ENCODE measurements at regions not wholly inside any gene's neighbourhood (a gene's known extent, or its start where the extent isn't known, plus 50 kb on each side); places are given as distances from the start of the nearest gene placed in this dataset.
"Not testable (repeated sequence)": the region's sequence is repeated elsewhere in the genome, so short reads cannot be mapped to it uniquely, and the experiment has no call there.

GRCh38 chr1:243074224-243074623 lies 180.9 kb downstream of the CEP170 start:
- H3K27ac ChIP-seq (ENCODE audit: low read length); H3K9me3 ChIP-seq (ENCODE audit: control insufficient read depth, low read depth, low read length): not testable (repeated sequence)
- no CpG with 5 or more reads among the region's 5 CpGs for WGBS (ENCODE audit: insufficient coverage, low lambda C conversion rate)

DNA sequence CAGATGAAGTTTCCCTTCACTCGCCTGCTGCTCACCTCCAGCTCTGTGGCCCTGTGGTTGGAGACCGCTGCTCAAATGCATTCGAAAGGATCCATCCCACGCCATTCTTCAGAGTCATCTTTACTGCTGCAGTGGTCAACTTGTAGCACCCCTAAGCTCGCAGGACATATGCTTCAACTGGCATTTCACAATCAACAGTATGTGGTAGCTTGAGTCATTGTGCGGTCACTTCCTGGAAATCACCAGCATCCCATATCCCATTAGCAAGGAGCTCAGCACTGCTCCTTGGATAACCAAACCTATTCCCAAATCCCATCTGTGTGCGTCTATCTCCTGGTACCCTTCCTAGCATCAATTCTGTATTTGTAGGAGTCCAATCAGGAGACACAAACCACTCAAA lies 188.0 kb downstream of the CEP170 start:
- H3K4me1 ChIP-seq (ENCODE audit: control insufficient read depth, insufficient read depth, low read length); H3K27ac ChIP-seq (ENCODE audit: low read length): not testable (repeated sequence)
- no CpG with 5 or more reads among the region's 7 CpGs for WGBS (ENCODE audit: insufficient coverage, low lambda C conversion rate)

More at GRCh38 chr1:243074224-243074623, 180.9 kb downstream of the CEP170 start:
- H3K4me3 ChIP-seq (ENCODE audit: low read length); H3K4me1 ChIP-seq (ENCODE audit: control insufficient read depth, insufficient read depth, low read length); H3K27me3 ChIP-seq (ENCODE audit: control insufficient read depth, insufficient read depth, low read length); H3K36me3 ChIP-seq (ENCODE audit: control insufficient read depth, insufficient read depth, low read length); DNase-seq: not testable (repeated sequence)

GRCh38 chr1:243061965-243062364 lies 193.1 kb downstream of the CEP170 start:
- H3K9me3 ChIP-seq (ENCODE audit: control insufficient read depth, low read depth, low read length); H3K27me3 ChIP-seq (ENCODE audit: control insufficient read depth, insufficient read depth, low read length); H3K4me3 ChIP-seq (ENCODE audit: low read length); H3K36me3 ChIP-seq (ENCODE audit: control insufficient read depth, insufficient read depth, low read length); H3K4me1 ChIP-seq (ENCODE audit: control insufficient read depth, insufficient read depth, low read length); DNase-seq; H3K27ac ChIP-seq (ENCODE audit: low read length): not testable (repeated sequence)
- no CpG with 5 or more reads among the region's 6 CpGs for WGBS (ENCODE audit: insufficient coverage, low lambda C conversion rate)

More for the DNA sequence above, 188.0 kb downstream of the CEP170 start:
- H3K4me3 ChIP-seq (ENCODE audit: low read length); H3K36me3 ChIP-seq (ENCODE audit: control insufficient read depth, insufficient read depth, low read length); H3K9me3 ChIP-seq (ENCODE audit: control insufficient read depth, low read depth, low read length); H3K27me3 ChIP-seq (ENCODE audit: control insufficient read depth, insufficient read depth, low read length); DNase-seq: not testable (repeated sequence)

GRCh38 chr1:243055510-243055909 lies 199.6 kb downstream of the CEP170 start:
- not testable (repeated sequence) for H3K27ac ChIP-seq (ENCODE audit: low read length); H3K36me3 ChIP-seq (ENCODE audit: control insufficient read depth, insufficient read depth, low read length); H3K27me3 ChIP-seq (ENCODE audit: control insufficient read depth, insufficient read depth, low read length); H3K4me3 ChIP-seq (ENCODE audit: low read length); H3K9me3 ChIP-seq (ENCODE audit: control insufficient read depth, low read depth, low read length); DNase-seq; H3K4me1 ChIP-seq (ENCODE audit: control insufficient read depth, insufficient read depth, low read length)
- WGBS (ENCODE audit: insufficient coverage, low lambda C conversion rate): no CpG with 5 or more reads among the region's 22 CpGs

GRCh38 chr1:243055091-243055490 lies 200.0 kb downstream of the CEP170 start:
- not testable (repeated sequence) for H3K27me3 ChIP-seq (ENCODE audit: control insufficient read depth, insufficient read depth, low read length); H3K27ac ChIP-seq (ENCODE audit: low read length); DNase-seq; H3K4me3 ChIP-seq (ENCODE audit: low read length); H3K36me3 ChIP-seq (ENCODE audit: control insufficient read depth, insufficient read depth, low read length); H3K4me1 ChIP-seq (ENCODE audit: control insufficient read depth, insufficient read depth, low read length); H3K9me3 ChIP-seq (ENCODE audit: control insufficient read depth, low read depth, low read length)
- no CpG with 5 or more reads among the region's 14 CpGs for WGBS (ENCODE audit: insufficient coverage, low lambda C conversion rate)

DNA sequence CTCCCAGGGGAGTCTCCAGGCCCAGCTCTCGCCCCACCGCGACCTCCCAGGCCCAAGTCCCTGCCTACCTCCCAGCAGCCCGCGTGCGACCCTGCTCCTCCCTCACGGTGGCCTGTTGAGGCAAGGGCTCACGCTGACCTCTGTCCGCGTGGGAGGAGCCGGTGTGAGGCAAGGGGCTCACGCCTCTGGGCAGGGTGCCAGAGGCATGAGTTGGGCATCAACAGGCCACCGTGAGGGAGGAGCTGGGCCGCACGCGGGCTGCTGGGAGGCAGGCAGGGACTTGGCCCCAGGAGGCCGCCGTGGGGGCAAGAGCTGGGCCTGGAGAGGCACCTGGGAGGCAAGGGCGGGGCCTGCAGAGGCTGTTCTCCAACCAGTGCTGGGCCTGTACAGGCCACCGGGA lies 200.4 kb downstream of the CEP170 start:
- not testable (repeated sequence) for H3K27ac ChIP-seq (ENCODE audit: low read length); H3K27me3 ChIP-seq (ENCODE audit: control insufficient read depth, insufficient read depth, low read length); H3K9me3 ChIP-seq (ENCODE audit: control insufficient read depth, low read depth, low read length); H3K4me1 ChIP-seq (ENCODE audit: control insufficient read depth, insufficient read depth, low read length); DNase-seq; H3K36me3 ChIP-seq (ENCODE audit: control insufficient read depth, insufficient read depth, low read length); H3K4me3 ChIP-seq (ENCODE audit: low read length)
- WGBS (ENCODE audit: insufficient coverage, low lambda C conversion rate): no CpG with 5 or more reads among the region's 20 CpGs

DNA sequence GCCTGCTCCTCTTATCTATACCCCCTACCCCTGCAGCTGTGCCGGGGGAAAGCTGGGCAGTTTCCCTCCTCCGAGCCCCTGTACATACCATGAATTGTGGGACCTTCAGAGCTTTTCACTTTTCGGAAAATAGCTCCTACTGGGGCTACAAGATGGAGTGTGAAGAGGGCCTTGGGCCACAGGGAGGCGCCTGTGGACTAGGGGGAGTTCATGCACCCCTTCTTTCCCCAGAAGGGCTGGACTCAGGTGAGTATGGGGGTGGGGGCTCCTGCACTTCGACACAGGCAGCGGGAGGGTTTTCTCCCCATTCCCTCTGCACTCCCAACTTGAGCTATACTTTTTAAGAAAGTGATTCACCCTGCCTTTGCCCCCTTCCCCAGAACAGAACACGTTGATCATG lies 202.0 kb downstream of the CEP170 start:
- H3K36me3 ChIP-seq (ENCODE audit: control insufficient read depth, insufficient read depth, low read length); H3K27ac ChIP-seq (ENCODE audit: low read length); H3K4me3 ChIP-seq (ENCODE audit: low read length); H3K27me3 ChIP-seq (ENCODE audit: control insufficient read depth, insufficient read depth, low read length); H3K4me1 ChIP-seq (ENCODE audit: control insufficient read depth, insufficient read depth, low read length); DNase-seq; H3K9me3 ChIP-seq (ENCODE audit: control insufficient read depth, low read depth, low read length): not testable (repeated sequence)
- no CpG with 5 or more reads among the region's 7 CpGs for WGBS (ENCODE audit: insufficient coverage, low lambda C conversion rate)

GRCh38 chr1:243050613-243051012 lies 204.5 kb downstream of the CEP170 start:
- not testable (repeated sequence) for H3K36me3 ChIP-seq (ENCODE audit: control insufficient read depth, insufficient read depth, low read length); H3K27ac ChIP-seq (ENCODE audit: low read length); H3K4me1 ChIP-seq (ENCODE audit: control insufficient read depth, insufficient read depth, low read length); H3K9me3 ChIP-seq (ENCODE audit: control insufficient read depth, low read depth, low read length); DNase-seq; H3K4me3 ChIP-seq (ENCODE audit: low read length); H3K27me3 ChIP-seq (ENCODE audit: control insufficient read depth, insufficient read depth, low read length)
- WGBS (ENCODE audit: insufficient coverage, low lambda C conversion rate): no CpG with 5 or more reads among the region's 9 CpGs

DNA sequence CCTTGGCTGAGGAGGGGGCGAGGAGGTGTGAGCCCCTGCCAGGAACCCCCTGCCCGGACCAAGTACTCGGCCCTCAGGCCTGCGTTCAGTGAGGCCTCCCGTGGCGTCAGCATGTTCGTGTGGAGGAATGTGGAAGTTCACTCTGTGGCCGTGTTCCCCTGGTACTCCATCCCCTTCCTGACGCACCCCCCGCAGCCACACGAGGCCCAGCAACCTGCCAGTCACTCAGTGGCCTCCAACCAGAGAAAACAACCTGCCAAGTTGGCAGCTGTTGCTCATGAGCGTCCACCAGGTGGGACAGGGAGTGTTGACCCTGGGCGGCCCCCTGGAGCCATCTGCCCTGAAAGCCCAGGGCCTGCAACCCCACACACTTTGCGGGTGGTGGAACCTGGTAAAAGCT lies 205.4 kb downstream of the CEP170 start:
- not testable (repeated sequence) for H3K36me3 ChIP-seq (ENCODE audit: control insufficient read depth, insufficient read depth, low read length); H3K27me3 ChIP-seq (ENCODE audit: control insufficient read depth, insufficient read depth, low read length); H3K27ac ChIP-seq (ENCODE audit: low read length); H3K4me1 ChIP-seq (ENCODE audit: control insufficient read depth, insufficient read depth, low read length); H3K4me3 ChIP-seq (ENCODE audit: low read length); H3K9me3 ChIP-seq (ENCODE audit: control insufficient read depth, low read depth, low read length); DNase-seq
- WGBS (ENCODE audit: insufficient coverage, low lambda C conversion rate): no CpG with 5 or more reads among the region's 14 CpGs

DNA sequence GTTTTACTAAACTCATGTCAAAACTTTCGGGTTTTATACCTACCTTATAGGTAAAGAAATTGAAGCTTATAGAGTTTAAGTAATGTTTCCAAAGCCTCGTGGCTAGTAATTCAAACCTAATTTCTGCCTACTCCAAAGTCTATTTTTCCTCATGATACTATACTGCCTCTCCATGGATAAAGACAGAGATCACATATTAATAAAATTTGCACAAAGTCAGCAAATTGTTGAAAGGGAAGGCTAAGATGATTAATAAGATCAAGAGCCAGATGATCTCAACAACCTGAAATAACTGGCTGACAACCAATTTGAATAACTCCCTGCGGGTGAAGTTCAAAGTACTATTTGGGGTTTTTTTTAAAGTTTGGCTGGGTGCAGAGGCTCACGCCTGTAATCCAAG lies 233.7 kb downstream of the CEP170 start:
- not testable (repeated sequence) for H3K9me3 ChIP-seq (ENCODE audit: control insufficient read depth, low read depth, low read length); H3K4me3 ChIP-seq (ENCODE audit: low read length); H3K36me3 ChIP-seq (ENCODE audit: control insufficient read depth, insufficient read depth, low read length); H3K4me1 ChIP-seq (ENCODE audit: control insufficient read depth, insufficient read depth, low read length); H3K27ac ChIP-seq (ENCODE audit: low read length); H3K27me3 ChIP-seq (ENCODE audit: control insufficient read depth, insufficient read depth, low read length); DNase-seq
- WGBS (ENCODE audit: insufficient coverage, low lambda C conversion rate): 80% methylated on average over 1 of the region's 4 CpGs

- not testable (repeated sequence) for H3K9me3 ChIP-seq (ENCODE audit: control insufficient read depth, low read depth, low read length); H3K27me3 ChIP-seq (ENCODE audit: control insufficient read depth, insufficient read depth, low read length); H3K4me1 ChIP-seq (ENCODE audit: control insufficient read depth, insufficient read depth, low read length); H3K36me3 ChIP-seq (ENCODE audit: control insufficient read depth, insufficient read depth, low read length); DNase-seq; H3K27ac ChIP-seq (ENCODE audit: low read length); H3K4me3 ChIP-seq (ENCODE audit: low read length)
- no CpG with 5 or more reads among the region's 1 CpG for WGBS (ENCODE audit: insufficient coverage, low lambda C conversion rate)
These were observed 235.9 kb downstream of the CEP170 start for GRCh38 chr1:243019030-243019635.
